Hippocampal formation (tissue), 2 donors: ENCODE measurements at regions not wholly inside any gene's neighbourhood (a gene's known extent, or its start where the extent isn't known, plus 50 kb on each side); places are given as distances from the start of the nearest gene placed in this dataset.
"Not testable (repeated sequence)": the region's sequence is repeated elsewhere in the genome, so short reads cannot be mapped to it uniquely, and the experiment has no call there.

ENCODE experiments used
- DNase-seq, 2 donors: peaks; one replicate each; lab custom pipeline; 2025; lab: John Stamatoyannopoulos, UW

DNA sequence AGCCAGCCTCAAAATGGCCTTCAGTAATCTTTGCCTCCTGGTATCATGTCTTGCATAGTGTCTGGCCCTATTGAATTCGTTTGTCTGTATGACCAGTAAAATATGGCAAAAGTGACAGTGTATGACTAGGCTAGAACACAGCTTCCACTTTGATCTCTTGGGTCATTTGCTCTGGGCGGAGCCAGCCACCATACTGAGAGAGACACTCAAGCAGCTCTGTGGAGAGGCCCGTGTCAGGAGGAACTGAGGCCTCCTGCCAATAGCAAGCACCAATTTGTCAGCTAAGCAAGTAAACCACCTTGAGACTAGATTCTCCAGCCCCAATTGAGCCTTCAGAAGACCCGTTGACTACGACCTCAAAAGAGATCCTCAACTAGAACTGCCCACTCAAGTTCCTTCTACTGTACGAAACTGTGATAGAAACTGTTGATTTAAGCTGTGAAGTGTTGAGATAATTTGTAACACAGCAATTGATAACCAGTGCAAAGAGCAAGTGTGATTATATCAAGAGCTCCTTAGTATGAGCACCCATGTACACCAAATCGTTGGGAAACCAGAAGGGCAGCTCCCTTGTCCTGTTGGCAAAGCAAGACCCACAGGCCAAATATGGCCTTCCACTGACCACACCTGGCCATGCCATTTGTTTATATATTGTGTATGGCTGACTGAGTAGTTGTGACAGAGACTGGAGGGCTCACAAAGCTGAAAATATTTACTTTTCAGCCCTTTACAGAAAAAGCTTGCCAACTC lies 52.7 kb upstream of the SERBP1 start:
- no peak for DNase-seq

DNA sequence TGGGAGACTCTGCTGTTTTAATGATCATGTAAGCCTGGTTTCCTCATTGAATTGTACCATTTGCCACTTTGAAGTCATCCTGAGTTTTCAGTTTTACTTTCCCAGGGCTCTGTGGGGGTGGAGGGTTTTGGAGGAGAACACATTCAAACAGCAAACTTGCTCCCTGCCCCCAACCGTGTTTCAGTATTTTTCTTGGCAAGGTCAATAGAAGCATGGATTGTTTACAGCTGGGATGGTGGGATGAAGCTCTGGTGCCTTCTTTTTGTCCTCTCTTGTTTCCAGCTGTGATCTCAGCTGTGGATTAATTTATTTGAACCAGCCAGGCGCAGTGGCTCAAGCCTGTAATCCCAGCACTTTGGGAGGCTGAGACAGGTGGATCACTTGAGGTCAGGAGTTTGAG lies 54.3 kb upstream of the SERBP1 start:
- no peak for DNase-seq

DNA sequence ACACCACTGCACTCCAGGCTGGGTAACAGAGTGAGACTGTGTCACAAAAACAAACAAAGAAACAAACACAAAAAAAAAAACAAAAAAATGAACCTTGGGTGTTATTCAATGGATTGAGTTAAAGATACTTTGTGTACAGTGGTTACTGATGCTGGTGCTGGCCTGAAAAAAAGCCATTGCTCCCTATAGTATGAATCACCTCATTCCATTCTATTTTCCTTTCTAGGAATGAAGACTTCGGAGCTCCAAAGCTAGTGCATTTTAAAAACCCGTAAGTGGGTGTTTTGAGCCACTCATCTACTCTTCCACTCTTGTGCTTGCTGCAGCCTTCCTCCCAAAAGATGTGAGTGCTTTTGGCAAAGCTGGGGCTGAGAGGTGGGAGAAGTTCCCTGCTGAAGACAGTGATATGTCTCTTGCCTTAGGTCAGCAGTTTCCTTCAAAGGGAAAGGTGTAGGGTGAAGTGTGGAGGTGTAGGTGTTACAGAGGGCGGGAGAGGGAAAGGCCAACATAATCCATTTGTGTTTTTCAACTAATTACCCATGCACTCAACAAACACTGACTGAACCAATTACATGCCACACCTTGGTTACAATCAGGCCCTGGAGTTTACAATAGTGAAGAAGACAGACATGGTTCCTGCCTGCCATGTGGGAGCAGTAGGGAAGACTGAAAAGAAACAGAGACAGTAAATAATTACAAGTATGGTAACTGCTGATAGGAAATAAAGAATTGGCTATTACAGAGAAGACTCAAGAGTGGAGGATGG lies 55.0 kb upstream of the SERBP1 start:
- DNase-seq = no peak

DNA sequence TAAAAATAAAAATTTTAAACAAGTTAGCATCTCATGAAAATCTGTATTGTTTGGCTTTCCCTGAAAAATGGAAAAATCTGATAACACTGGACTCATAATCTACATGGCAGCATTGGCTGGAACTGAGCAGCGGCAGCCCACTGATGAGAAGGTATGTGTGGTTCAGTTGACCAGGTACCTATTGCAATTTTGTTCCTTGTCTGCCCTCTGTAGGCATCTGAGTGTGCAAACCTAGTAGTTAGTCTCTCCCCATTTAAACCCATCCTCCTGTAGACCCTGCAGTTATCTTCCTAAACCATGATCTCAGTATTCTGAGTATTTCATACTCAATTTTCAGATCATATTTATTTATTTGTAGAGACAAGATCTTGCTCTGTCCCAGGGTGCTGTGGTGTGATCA lies 59.4 kb upstream of the SERBP1 start:
- DNase-seq = no peak

DNA sequence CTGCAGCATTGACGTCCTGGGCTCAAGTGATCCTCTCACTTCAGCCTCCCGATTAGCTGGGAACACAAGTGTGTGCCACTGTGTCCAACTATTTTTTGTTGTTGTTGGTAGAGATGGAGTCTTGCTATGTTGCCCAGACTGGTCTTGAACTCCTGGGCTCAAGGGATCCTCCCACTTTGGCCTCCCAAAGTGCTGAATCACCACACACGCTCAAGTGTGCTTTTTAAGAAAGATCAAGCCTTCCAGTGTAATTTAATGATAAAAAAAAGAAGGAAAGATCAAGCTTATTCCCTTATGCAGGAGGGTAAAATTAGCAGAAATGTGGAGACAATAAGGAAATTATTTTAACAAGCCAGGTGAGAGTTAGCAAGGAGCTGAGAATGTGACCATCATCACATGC lies 61.1 kb upstream of the SERBP1 start:
- no peak for DNase-seq

- DNase-seq = no peak
These were observed 62.9 kb upstream of the SERBP1 start for GRCh38 chr1:67493148-67493547.

DNA sequence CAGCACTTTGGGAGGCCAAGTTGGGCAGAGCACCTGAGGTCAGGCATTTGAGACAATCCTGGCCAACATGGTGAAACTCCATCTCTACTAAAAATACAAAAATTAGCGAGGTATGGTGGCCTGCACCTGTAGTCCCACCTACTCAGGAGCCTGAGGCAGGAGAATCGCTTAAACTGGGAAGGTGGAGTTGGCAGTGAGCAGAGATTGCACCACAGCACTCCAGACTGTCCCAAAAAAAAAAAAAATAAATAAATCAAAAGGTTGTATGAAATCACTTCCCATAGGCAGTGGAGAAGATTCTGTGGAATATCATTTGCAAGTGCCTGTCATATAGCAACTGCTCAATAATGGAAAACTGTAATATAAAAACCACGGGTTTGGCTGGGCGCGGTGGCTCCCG lies 65.1 kb upstream of the SERBP1 start:
- no peak for DNase-seq

DNA sequence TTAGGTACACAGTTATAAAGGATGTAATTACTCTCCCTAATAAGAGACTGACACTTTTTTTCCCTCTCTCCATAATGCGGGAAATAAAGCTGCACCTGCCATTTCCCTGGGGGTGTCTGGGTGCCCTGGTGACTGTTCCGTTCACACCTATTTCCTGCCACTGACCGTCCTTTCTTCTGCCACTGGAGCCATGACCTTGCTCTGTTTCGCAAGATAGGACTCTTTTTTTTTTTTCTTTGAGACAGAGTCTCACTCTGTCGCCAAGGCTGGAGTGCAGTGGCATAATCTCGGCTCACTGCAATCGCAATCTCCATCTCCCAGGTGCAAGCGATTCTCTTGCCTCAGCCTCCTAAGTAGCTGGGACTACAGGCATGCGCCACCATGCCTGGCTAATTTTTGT lies 66.1 kb upstream of the SERBP1 start:
- no peak for DNase-seq

DNA sequence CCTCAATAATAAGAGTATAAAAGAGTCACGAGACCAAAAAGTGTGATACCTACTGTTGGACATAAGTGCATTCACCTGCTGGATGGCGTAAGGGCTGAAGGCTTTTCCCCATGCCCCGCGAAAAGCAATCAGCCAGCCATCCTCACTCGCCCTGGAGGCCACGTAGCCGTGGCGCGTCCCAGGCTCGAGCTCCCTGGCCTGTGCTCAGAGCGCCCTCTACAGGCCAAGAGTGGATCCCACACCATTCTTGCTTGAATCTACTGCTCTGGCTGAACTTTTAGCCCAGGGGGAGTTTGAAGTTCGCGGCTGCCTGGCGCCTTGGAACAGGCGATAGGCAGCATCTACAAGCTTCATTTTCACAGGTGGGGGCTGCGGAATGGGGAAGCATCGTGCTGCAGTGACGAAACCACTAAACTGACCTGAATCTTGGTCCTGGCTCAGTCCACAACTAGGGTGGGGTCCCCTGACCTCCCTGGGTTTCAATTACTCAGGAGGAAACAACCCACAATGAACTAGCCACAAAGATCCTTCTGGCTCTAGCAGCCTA lies 70.3 kb upstream of the SERBP1 start:
- DNase-seq = peak; percentile 22 to 68

DNA sequence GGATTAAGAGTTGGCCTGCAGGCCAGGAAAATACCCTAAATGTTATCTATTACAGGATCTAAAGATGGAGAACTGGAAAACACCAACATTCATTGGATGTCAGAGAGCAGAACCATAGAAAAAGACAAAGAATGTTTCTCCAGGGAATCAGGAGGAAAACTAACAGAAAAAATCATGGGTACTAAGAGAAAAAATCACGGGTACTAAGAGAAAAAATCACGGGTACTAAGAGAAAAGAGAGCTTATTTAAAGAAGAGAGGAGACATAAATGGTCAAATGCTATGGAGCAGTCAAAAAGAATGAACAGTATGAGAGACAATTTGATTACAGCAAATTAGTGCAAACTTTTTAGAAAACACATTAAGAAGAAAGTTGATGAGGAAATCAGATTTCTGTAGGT lies 73.8 kb upstream of the SERBP1 start:
- no peak for DNase-seq

GRCh38 chr1:67513392-67514294 lies 83.4 kb upstream of the SERBP1 start:
- DNase-seq = not testable (repeated sequence)

GRCh38 chr1:67514300-67514699 lies 84.1 kb upstream of the SERBP1 start:
- no peak for DNase-seq

DNA sequence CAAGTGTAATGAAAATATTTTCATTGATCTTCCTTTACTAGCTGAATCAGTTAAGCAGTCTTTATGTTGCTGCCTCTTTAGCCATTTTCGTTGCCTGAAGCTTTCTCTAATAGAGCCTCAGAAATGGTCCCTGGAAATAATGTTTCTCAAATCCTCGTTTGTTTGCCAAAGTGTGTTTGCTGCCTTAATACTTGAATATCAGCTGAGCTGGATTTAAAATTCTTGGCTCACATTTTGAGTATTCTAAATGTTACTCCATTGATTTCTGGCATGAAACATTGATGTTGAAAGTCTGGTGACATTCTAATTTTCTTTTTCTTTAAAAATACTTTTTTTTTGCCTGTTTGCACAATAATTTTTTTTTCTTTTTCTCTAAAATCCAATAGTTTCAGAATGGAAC lies 84.6 kb upstream of the SERBP1 start:
- no peak for DNase-seq

DNA sequence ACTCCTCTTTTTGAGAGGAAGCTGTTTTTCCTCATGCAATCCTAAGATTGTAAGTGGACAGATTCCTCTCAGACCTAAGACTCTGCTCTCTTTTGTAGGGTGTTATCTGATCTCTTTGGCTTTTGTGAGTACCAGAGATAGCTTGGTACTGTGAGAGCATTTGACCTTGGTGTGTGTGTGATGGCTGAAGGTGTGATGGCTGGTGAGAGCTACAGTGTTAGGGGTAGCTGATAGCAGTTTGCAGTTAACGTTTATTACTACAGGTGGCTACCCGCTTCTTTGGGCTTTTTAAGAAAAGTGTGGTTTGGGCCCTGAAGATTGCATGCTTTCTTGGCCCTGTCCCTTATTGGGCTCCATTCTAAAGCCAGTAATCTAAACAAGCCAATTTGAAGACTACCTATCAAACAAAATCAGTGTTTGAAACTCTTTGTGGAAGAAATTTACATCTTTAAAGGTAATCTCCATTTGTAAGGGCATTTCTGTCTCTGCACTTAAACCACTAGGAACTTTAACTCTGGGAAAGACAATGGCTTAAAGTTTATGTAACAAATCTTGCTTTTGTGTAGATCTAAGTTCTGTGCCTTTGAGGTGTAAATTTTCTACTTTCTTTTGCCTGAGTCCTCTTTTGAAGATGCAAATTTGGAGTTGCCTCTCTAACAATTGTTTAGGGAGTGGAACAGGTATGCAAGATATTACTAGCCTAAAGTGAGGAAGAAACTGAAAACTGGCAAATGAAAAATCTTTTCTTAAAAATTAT lies 85.3 kb upstream of the SERBP1 start:
- no peak for DNase-seq

- DNase-seq = no peak
These were observed 86.8 kb upstream of the SERBP1 start for GRCh38 chr1:67517046-67517445.

DNA sequence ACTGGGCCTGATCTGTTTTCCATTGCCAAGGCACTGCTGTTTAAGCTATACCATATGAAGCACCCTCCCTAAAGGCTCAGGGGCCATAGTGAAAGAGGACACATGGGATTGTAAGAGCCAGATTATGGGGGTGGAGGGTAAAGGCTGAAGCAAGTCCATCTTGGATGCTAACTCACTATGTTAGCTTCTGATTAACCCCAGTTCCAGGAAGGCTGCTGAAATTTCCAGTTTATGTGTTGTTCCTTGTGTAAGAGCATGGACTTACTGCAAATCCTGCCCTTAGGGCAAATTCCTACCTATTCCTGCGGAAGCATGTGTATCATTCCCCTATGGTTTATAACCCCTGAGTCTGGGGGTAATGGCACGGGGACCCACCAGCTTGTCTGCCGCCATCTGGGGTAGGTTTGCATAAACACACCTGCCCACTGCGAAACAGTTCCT lies 91.8 kb upstream of the SERBP1 start:
- DNase-seq = no peak

GRCh38 chr1:67522793-67523192 lies 92.6 kb upstream of the SERBP1 start:
- DNase-seq = no peak

- no peak for DNase-seq
These were observed 94.2 kb upstream of the SERBP1 start for GRCh38 chr1:67524143-67525052.

DNA sequence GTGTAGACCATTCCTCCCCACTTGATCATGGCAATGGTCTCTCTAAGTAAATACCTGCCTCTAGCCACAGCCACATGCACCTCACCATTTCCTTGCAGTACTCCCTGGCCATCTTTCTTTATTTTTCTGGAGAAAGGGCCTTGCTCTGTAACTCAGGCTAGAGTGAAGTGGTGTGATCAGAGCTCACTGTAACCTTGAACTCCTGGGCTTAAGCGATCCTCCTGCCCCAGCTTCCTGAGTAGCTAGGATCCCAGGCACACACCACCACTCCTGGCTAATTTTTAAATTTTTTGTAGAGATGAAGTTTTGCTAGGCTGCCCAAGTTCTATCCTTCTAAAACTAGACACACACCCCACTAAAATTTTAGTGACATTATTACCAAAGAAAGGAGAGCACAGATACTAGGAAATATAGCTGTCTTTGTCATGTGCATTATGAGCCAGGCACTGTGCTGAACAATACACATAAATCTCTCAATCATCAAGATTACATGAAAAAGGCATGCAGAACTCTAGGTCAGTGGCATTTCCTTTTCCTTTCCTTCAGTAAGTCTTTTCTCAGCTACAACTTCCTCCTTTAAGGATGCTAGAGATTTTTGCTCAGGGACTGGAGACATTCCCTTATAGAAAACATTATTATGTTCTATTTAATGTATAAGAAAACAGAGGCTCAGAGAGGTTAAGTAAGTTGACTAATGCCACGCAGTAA lies 95.0 kb upstream of the SERBP1 start:
- no peak for DNase-seq

DNA sequence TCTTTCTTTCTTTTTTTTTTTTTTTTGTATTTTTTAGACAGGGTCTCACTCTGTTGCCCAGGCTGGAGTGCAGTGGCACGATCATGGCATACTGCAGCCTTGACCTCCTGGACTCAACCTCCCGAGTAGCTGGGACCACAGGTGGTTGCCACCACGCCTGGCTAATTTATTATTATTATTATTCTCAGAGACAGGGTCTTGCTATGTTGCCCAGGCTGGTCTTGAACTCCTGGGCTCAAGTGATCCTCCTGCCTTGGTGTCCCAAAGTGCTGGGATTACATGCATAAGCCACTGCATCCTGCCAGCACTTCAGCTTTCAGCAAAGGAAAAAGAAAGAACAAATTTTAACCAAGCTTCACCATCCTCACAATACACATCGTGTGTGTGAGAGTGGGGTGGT lies 97.9 kb upstream of the SERBP1 start:
- no peak for DNase-seq
